Esophagus muscularis mucosa (tissue), 4 donors: ENCODE measurements at regions not wholly inside any gene's neighbourhood (a gene's known extent, or its start where the extent isn't known, plus 50 kb on each side); places are given as distances from the start of the nearest gene placed in this dataset.

ENCODE experiments used
- CTCF ChIP-seq, 3 experiments: fragments of 200-600 bp in 2 of 3; fragments of 450-650 bp in 1 of 3; sonication (generic) in 2 of 3; IDR thresholded peaks; one replicate each; pipeline ENCODE4 v1.5.1; 2017 to 2019; ENCODE audit warnings: antibody characterized with exemption in 3 of 3, mild to moderate bottlenecking in 2 of 3, moderate library complexity in 1 of 3
- EP300 ChIP-seq: sonication (generic); formaldehyde crosslinking; IDR thresholded peaks from one replicate; pipeline ENCODE4 v1.6.1; 2017; ENCODE audit warnings: antibody characterized with exemption
- POLR2A ChIP-seq: fragments of 450-650 bp; IDR thresholded peaks from one replicate; pipeline ENCODE4 v1.6.1; 2017; ENCODE audit warnings: antibody characterized with exemption, moderate library complexity, mild to moderate bottlenecking, low read depth

GRCh38 chr2:195572895-195573683 lies 83.9 kb upstream of the SLC39A10 start:
- TF ChIP-seq CTCF (IDR thresholded peaks at IDR 0.05) (no peak), POLR2A (no peak), EP300 (no peak)
